BJ (cell line): ENCODE measurements at regions not wholly inside any gene's neighbourhood (a gene's known extent, or its start where the extent isn't known, plus 50 kb on each side); places are given as distances from the start of the nearest gene placed in this dataset.
"Not testable (repeated sequence)": the region's sequence is repeated elsewhere in the genome, so short reads cannot be mapped to it uniquely, and the experiment has no call there.

Experiments used
- CTCF ChIA-PET: fragments of 350-600 bp; formaldehyde crosslinking; extraction: SDS; loops from one replicate; lab custom pipeline; 2021; ENCODE audit warnings: antibody characterized with exemption, inconsistent platforms; lab: Yijun Ruan, JAX
- POLR2A ChIA-PET: fragments of 300-600 bp; sonication (Branson Sonifier 250); formaldehyde crosslinking; extraction: SDS; loops from one replicate; lab custom pipeline; 2021; ENCODE audit warnings: antibody characterized with exemption; lab: Charles Lee
- DNase-seq: peaks from one replicate; pipeline ENCODE4 v3.0.0-alpha.2; 2011; ENCODE audit warnings: low read depth
- H3K27me3 ChIP-seq: 2 replicates; pipeline ENCODE4 v1.6.0; 2011; ENCODE audit warnings: low read length; ENCODE audit not compliant: control insufficient read depth, insufficient read depth
- H3K36me3 ChIP-seq: 2 replicates; pipeline ENCODE4 v1.5.1; 2011; ENCODE audit warnings: low read length; ENCODE audit not compliant: control insufficient read depth, insufficient read depth
- H3K4me3 ChIP-seq: 2 replicates; pipeline ENCODE4 v1.5.1; 2011; ENCODE audit warnings: low read depth, mild to moderate bottlenecking, control low read depth, low read length
- TF ChIP-seq, protein P1 (sequence below): IDR thresholded peaks from 2 replicates; pipeline ENCODE4 v1.5.1; 2011; ENCODE audit warnings: low read depth, mild to moderate bottlenecking, control low read depth, inconsistent platforms, low read length, moderate library complexity; ENCODE audit not compliant: insufficient read depth

DNA sequence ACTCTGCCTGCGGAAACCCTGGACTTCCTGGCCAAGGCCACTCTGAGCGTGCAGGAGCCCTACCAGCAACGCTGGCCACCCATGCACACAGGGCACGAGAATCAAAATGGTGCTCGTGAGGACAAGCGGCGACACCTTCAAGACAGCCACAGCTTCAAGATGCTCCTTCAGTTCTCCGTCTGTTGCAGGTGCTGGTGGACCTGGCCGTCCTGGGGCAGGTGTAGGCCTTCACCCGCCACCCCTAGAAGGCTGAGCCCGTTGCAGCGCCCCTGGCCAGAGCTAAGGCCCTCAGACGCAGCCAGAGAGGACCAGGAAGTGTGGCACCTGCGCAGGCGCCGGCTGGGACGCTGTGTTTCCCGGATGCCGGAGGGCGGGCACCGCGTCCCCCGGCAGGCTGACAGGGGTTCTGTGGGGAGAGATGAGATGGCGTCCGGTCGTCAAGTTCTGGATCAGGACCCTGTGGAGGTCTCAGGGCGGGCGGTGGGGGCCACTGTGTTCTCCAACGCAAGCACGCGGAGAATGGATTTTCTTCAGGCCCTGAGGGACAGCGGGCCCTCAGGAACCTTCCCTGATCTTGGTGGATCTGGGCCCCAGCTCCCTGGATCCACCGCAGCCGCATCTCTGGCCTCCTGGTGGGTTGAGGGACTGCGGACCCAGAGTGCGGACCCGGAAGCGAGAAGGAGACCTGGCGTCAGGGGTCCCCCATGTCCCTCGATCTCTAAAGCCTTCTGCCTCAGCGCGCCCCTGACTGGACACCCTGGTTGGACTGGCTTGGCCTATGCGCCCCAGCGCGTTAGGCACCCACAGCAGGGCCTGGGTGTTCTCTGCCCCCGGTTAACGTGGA lies 1770.8 kb upstream of the CDH9 start:
- H3K27me3 ChIP-seq: no peaks in the 10 kb centered on the region
- H3K36me3 ChIP-seq: no peaks in the 10 kb centered on the region
- POLR2A ChIA-PET: no interaction called here
- no peak overlapping the region for H3K4me3 ChIP-seq
- CTCF ChIA-PET: no interaction called here
- TF ChIP-seq, protein P1, sequence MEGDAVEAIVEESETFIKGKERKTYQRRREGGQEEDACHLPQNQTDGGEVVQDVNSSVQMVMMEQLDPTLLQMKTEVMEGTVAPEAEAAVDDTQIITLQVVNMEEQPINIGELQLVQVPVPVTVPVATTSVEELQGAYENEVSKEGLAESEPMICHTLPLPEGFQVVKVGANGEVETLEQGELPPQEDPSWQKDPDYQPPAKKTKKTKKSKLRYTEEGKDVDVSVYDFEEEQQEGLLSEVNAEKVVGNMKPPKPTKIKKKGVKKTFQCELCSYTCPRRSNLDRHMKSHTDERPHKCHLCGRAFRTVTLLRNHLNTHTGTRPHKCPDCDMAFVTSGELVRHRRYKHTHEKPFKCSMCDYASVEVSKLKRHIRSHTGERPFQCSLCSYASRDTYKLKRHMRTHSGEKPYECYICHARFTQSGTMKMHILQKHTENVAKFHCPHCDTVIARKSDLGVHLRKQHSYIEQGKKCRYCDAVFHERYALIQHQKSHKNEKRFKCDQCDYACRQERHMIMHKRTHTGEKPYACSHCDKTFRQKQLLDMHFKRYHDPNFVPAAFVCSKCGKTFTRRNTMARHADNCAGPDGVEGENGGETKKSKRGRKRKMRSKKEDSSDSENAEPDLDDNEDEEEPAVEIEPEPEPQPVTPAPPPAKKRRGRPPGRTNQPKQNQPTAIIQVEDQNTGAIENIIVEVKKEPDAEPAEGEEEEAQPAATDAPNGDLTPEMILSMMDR: no peak
- no peak for DNase-seq

DNA sequence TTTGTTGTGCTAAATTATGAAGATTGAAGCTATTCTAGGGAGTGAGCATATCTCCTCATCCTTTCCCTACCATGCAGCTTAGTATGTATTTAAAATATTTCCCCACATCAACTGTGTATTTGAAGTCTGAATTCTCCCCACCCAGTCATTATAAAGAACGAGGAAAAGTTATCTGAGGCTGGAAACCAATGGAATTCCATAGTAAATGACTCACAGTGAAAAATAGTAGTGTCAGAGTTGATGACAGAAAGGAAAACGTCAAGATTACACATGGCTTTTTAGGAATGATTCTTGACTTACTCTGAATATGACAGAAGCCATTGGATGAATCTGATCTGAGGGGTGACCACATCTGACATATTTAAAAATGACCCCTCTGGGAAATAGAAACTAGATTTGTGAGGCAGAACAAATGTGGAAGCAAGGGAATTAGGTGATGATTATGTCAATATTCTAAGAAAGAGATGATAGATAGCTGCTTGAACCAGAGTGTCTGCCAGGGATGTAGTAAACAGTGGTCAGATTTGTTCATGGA lies 1768.9 kb upstream of the CDH9 start:
- TF ChIP-seq, protein P1: no peak
- Histone ChIP-seq H3K27me3 (no peaks in the 10 kb centered on the region), H3K36me3 (no peaks in the 10 kb centered on the region), H3K4me3 (no peak overlapping the region)
- ChIA-PET POLR2A (no interaction called here), CTCF (no interaction called here)
- DNase-seq: no peak

DNA sequence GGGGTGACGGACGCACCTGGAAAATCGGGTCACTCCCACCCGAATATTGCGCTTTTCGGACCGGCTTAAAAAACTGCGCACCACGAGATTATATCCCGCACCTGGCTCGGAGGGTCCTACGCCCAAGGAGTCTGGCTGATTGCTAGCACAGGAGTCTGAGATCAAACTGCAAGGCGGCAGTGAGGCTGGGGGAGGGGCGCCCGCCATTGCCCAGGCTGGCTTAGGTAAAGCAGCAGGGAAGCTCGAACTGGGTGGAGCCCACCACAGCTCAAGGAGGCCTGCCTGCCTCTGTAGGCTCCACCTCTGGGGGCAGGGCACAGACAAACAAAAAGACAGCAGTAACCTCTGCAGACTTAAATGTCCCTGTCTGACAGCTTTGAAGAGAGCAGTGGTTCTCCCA lies 1760.6 kb upstream of the CDH9 start:
- H3K4me3 ChIP-seq, DNase-seq, POLR2A ChIA-PET, CTCF ChIA-PET, H3K27me3 ChIP-seq, H3K36me3 ChIP-seq: not testable (repeated sequence)

DNA sequence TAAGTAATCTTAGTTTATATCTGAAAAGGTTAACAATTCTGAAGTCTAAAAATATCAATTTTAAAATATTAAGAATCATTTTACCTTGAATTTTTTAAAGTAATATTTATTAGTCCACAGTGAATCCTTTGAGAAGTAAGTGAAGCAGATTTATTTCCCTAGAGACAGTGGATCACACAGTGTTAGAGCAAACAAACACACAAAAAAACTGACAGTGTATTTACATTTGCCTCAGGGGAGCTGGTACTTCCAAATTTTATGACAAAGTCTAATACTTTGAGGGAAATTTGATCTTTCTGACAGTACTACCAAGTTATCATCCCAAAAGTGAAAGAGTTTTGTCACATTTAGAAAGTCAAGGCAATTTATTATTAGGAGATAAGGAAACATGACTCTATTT lies 1750.6 kb upstream of the CDH9 start:
- CTCF ChIA-PET: no interaction called here
- TF ChIP-seq, protein P1: no peak
- DNase-seq: no peak
- Histone ChIP-seq H3K36me3 (no peaks in the 10 kb centered on the region), H3K27me3 (no peaks in the 10 kb centered on the region), H3K4me3 (no peak overlapping the region)
- POLR2A ChIA-PET: no interaction called here

DNA sequence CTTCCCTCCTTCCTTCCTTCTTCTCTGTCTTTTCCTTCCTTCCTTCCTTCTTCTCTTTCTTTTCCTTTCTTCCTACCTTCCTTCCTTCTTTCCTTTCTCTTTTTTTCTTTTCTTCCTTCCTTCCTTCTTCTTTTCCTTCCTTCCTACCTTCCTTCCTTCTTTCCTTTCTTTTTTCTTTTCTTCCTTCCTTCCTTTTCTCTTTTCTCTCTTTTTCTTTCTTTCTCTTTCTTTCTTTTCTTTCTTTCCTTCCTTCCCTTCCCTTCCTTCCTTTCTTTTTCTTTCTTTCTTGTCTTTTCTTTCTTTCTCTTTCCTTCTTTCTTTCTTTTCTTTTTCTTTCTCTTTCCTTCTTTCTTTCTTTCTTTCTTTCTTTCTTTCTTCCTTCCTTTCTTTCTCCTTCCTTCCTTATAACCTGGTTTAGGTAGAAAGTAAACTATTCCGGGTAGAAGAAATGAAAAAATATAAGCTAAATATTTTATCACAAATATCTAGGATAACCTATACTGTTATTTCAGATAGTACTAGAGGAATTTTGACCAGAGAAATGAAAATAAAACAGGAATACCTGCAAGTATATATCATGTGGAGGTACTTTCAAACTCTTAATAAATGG lies 1741.8 kb upstream of the CDH9 start:
- Histone ChIP-seq H3K27me3 (no peaks in the 10 kb centered on the region), H3K4me3 (no peak overlapping the region), H3K36me3 (no peaks in the 10 kb centered on the region)
- DNase-seq: no peak
- CTCF ChIA-PET: no interaction called here
- POLR2A ChIA-PET: no interaction called here
- TF ChIP-seq, protein P1: no peak
